CD4-positive, alpha-beta memory T cell (primary cell): ENCODE measurements at regions not wholly inside any gene's neighbourhood (a gene's known extent, or its start where the extent isn't known, plus 50 kb on each side); places are given as distances from the start of the nearest gene placed in this dataset.

Experiments used
- CTCF ChIA-PET: fragments of 350-600 bp; sonication (Branson Sonifier 250); formaldehyde crosslinking; loops from one replicate; lab custom pipeline; 2021; ENCODE audit warnings: inconsistent platforms; ENCODE audit not compliant: partially characterized antibody; lab: Charles Lee
- POLR2A ChIA-PET: fragments of 350-600 bp; sonication (Branson Sonifier 250); formaldehyde crosslinking; loops from one replicate; lab custom pipeline; 2021; ENCODE audit not compliant: partially characterized antibody; lab: Charles Lee
- DNase-seq, 5 donors: peaks; one replicate each; pipeline versions ENCODE4 v3.0.0 to v3.0.0-alpha.2; 2020 to 2022; ENCODE audit warnings: mixed read lengths in 1 of 5
- H3K27ac ChIP-seq: one replicate; pipeline ENCODE4 v1.7.0; 2013; ENCODE audit warnings: low read depth, low read length
- H3K27me3 ChIP-seq: 2 replicates; pipeline ENCODE4 v1.7.0; 2013; ENCODE audit warnings: mild to moderate bottlenecking, low read length, moderate library complexity; ENCODE audit not compliant: insufficient read depth
- H3K36me3 ChIP-seq: 2 replicates; pipeline ENCODE4 v1.7.0; 2013; ENCODE audit warnings: mild to moderate bottlenecking, low read length, moderate library complexity; ENCODE audit not compliant: insufficient read depth
- H3K4me1 ChIP-seq: 2 replicates; pipeline ENCODE4 v1.7.0; 2013; ENCODE audit warnings: mild to moderate bottlenecking, low read length, moderate library complexity; ENCODE audit not compliant: insufficient read depth
- H3K4me3 ChIP-seq, 2 donors: one replicate each; pipeline ENCODE4 v1.7.0; 2013; ENCODE audit warnings: low read length in 2 of 2, mild to moderate bottlenecking in 1 of 2
- H3K9me3 ChIP-seq, 2 donors: one replicate each; pipeline ENCODE4 v1.7.0; 2013; ENCODE audit warnings: low read length in 2 of 2, control low read depth in 1 of 2; ENCODE audit not compliant: control insufficient read depth in 1 of 2
- H3K27ac Mint-ChIP-seq, 7 donors: one replicate each; pipeline ENCODE4 v1.8.0; 2020 to 2021; ENCODE audit warnings: mixed read lengths in 7 of 7, mild to moderate bottlenecking in 6 of 7, inconsistent platforms in 3 of 7, moderate library complexity in 3 of 7
- H3K27me3 Mint-ChIP-seq, 2 donors: one replicate each; pipeline ENCODE4 v1.8.0; 2020 to 2021; ENCODE audit warnings: mixed read lengths in 2 of 2
- H3K36me3 Mint-ChIP-seq, 2 donors: one replicate each; pipeline ENCODE4 v1.8.0; 2020 to 2021; ENCODE audit warnings: mixed read lengths in 2 of 2, inconsistent platforms in 1 of 2, mild to moderate bottlenecking in 1 of 2
- H3K4me1 Mint-ChIP-seq, 4 donors: one replicate each; pipeline ENCODE4 v1.8.0; 2020 to 2021; ENCODE audit warnings: mixed read lengths in 4 of 4, mild to moderate bottlenecking in 1 of 4
- H3K4me3 Mint-ChIP-seq, 8 donors: one replicate each; pipeline ENCODE4 v1.8.0; 2020 to 2021; ENCODE audit warnings: mixed read lengths in 8 of 8, mild to moderate bottlenecking in 7 of 8, moderate library complexity in 6 of 8, inconsistent platforms in 3 of 8
- H3K9me3 Mint-ChIP-seq, 8 donors: one replicate each; pipeline ENCODE4 v1.8.0; 2020 to 2021; ENCODE audit warnings: mixed read lengths in 8 of 8, mild to moderate bottlenecking in 5 of 8, inconsistent platforms in 3 of 8, moderate library complexity in 1 of 8
- intact Hi-C: fragments of 100-400 bp; cut with micrococcal nuclease; formaldehyde crosslinking; loops from one replicate; pipeline ENCODE4 v1.15.1; 2023

- Histone ChIP-seq H3K27ac (no peak overlapping the region), H3K4me1 (no peaks in the 10 kb centered on the region), H3K36me3 (no peaks in the 10 kb centered on the region), H3K4me3 (no peak overlapping the region), H3K27me3 (no peaks in the 10 kb centered on the region), H3K9me3 (no peaks in the 10 kb centered on the region)
- Mint-ChIP-seq H3K36me3 (no peaks in the 10 kb centered on the region), H3K27me3 (no peaks in the 10 kb centered on the region), H3K4me1 (no peaks in the 10 kb centered on the region), H3K4me3 (no peak overlapping the region), H3K27ac (no peak overlapping the region), H3K9me3 (peaks cover 0 to 5% (median 2%) of the 10 kb centered on the region in 8 donors)
- ChIA-PET POLR2A (no interaction called here), CTCF (no interaction called here)
- DNase-seq, result no peak
- intact Hi-C loops, result no loop called here
These were observed 366.6 kb downstream of the GBE1 start for GRCh38 chr3:81394651-81395524.

- DNase-seq, result no peak
- Mint-ChIP-seq H3K9me3 (peaks cover 0 to 5% (median 2%) of the 10 kb centered on the region in 8 donors), H3K4me3 (no peak overlapping the region), H3K36me3 (no peaks in the 10 kb centered on the region), H3K27me3 (no peaks in the 10 kb centered on the region), H3K27ac (no peak overlapping the region), H3K4me1 (no peaks in the 10 kb centered on the region)
- no peaks in the 10 kb centered on the region for H3K36me3 ChIP-seq
- intact Hi-C loops, result no loop called here
- H3K9me3 ChIP-seq, result no peaks in the 10 kb centered on the region
- no peak overlapping the region for H3K27ac ChIP-seq
- POLR2A ChIA-PET, result no interaction called here
- H3K4me3 ChIP-seq, result no peak overlapping the region
- no peaks in the 10 kb centered on the region for H3K27me3 ChIP-seq
- no peaks in the 10 kb centered on the region for H3K4me1 ChIP-seq
- CTCF ChIA-PET, result no interaction called here
These were observed 368.2 kb downstream of the GBE1 start for GRCh38 chr3:81393251-81393650.

GRCh38 chr3:81390796-81391195, 370.6 kb downstream of the GBE1 start:
- Mint-ChIP-seq H3K4me1 (no peaks in the 10 kb centered on the region), H3K4me3 (no peak overlapping the region), H3K27me3 (no peaks in the 10 kb centered on the region), H3K36me3 (no peaks in the 10 kb centered on the region), H3K27ac (no peak overlapping the region), H3K9me3 (peaks cover 0 to 5% (median 2%) of the 10 kb centered on the region in 8 donors)
- no peaks in the 10 kb centered on the region for H3K9me3 ChIP-seq
- no peaks in the 10 kb centered on the region for H3K27me3 ChIP-seq
- H3K36me3 ChIP-seq, result no peaks in the 10 kb centered on the region
- no peak for DNase-seq
- CTCF ChIA-PET, result no interaction called here
- no peak overlapping the region for H3K4me3 ChIP-seq
- no peak overlapping the region for H3K27ac ChIP-seq
- intact Hi-C loops, result no loop called here
- POLR2A ChIA-PET, result no interaction called here
- H3K4me1 ChIP-seq, result no peaks in the 10 kb centered on the region

GRCh38 chr3:81388191-81388590, 373.3 kb downstream of the GBE1 start:
- no peaks in the 10 kb centered on the region for H3K27me3 ChIP-seq
- CTCF ChIA-PET, result no interaction called here
- H3K9me3 ChIP-seq, result no peaks in the 10 kb centered on the region
- H3K36me3 Mint-ChIP-seq, result no peaks in the 10 kb centered on the region
- H3K4me1 ChIP-seq, result no peaks in the 10 kb centered on the region
- H3K9me3 Mint-ChIP-seq, result peaks cover 0 to 4% (median 2%) of the 10 kb centered on the region in 8 donors
- H3K27me3 Mint-ChIP-seq, result no peaks in the 10 kb centered on the region
- no peak overlapping the region for H3K4me3 ChIP-seq
- no peaks in the 10 kb centered on the region for H3K36me3 ChIP-seq
- POLR2A ChIA-PET, result no interaction called here
- H3K27ac ChIP-seq, result no peak overlapping the region
- H3K27ac Mint-ChIP-seq, result no peak overlapping the region
- DNase-seq, result no peak
- intact Hi-C loops, result no loop called here
- no peak overlapping the region for H3K4me3 Mint-ChIP-seq
- no peaks in the 10 kb centered on the region for H3K4me1 Mint-ChIP-seq

GRCh38 chr3:81382470-81382869, 379.0 kb downstream of the GBE1 start:
- no peak for DNase-seq
- intact Hi-C loops, result no loop called here
- H3K27ac Mint-ChIP-seq, result no peak overlapping the region
- no peaks in the 10 kb centered on the region for H3K36me3 Mint-ChIP-seq
- ChIA-PET POLR2A (no interaction called here), CTCF (no interaction called here)
- Histone ChIP-seq H3K9me3 (no peaks in the 10 kb centered on the region), H3K27me3 (no peaks in the 10 kb centered on the region), H3K27ac (no peak overlapping the region), H3K36me3 (no peaks in the 10 kb centered on the region), H3K4me1 (no peaks in the 10 kb centered on the region), H3K4me3 (no peak overlapping the region)
- H3K4me3 Mint-ChIP-seq, result no peak overlapping the region
- H3K9me3 Mint-ChIP-seq, result peaks cover 0 to 11% (median 4%) of the 10 kb centered on the region in 8 donors
- H3K27me3 Mint-ChIP-seq, result no peaks in the 10 kb centered on the region
- no peaks in the 10 kb centered on the region for H3K4me1 Mint-ChIP-seq

- ChIA-PET POLR2A (no interaction called here), CTCF (no interaction called here)
- Histone ChIP-seq H3K27me3 (no peaks in the 10 kb centered on the region), H3K36me3 (no peaks in the 10 kb centered on the region), H3K9me3 (no peaks in the 10 kb centered on the region), H3K27ac (no peak overlapping the region), H3K4me3 (no peak overlapping the region), H3K4me1 (no peaks in the 10 kb centered on the region)
- H3K27me3 Mint-ChIP-seq, result no peaks in the 10 kb centered on the region
- intact Hi-C loops, result no loop called here
- no peaks in the 10 kb centered on the region for H3K36me3 Mint-ChIP-seq
- H3K4me1 Mint-ChIP-seq, result no peaks in the 10 kb centered on the region
- DNase-seq, result no peak
- no peak overlapping the region for H3K27ac Mint-ChIP-seq
- H3K9me3 Mint-ChIP-seq, result peaks cover 0 to 12% (median 4%) of the 10 kb centered on the region in 8 donors
- H3K4me3 Mint-ChIP-seq, result no peak overlapping the region
These were observed 381.2 kb downstream of the GBE1 start for GRCh38 chr3:81380234-81380633.

GRCh38 chr3:81378552-81379293, 382.7 kb downstream of the GBE1 start:
- Histone ChIP-seq H3K36me3 (no peaks in the 10 kb centered on the region), H3K4me3 (no peak overlapping the region), H3K27me3 (no peaks in the 10 kb centered on the region), H3K9me3 (no peaks in the 10 kb centered on the region), H3K4me1 (no peaks in the 10 kb centered on the region), H3K27ac (no peak overlapping the region)
- ChIA-PET POLR2A (no interaction called here), CTCF (no interaction called here)
- Mint-ChIP-seq H3K27ac (no peak overlapping the region), H3K4me1 (no peaks in the 10 kb centered on the region), H3K4me3 (no peak overlapping the region), H3K9me3 (peaks cover 0 to 20% (median 3%) of the 10 kb centered on the region in 8 donors), H3K27me3 (no peaks in the 10 kb centered on the region), H3K36me3 (no peaks in the 10 kb centered on the region)
- intact Hi-C loops, result no loop called here
- DNase-seq, result no peak
